ENCODE measurements at regions not wholly inside any gene's neighbourhood (a gene's known extent, or its start where the extent isn't known, plus 50 kb on each side); places are given as distances from the start of the nearest gene placed in this dataset.

- no peak for ATAC-seq (ENCODE audit: low FRiP score in 2 of 2)
- DNase-seq, result no peak
- Histone ChIP-seq H3K36me3 (no peaks in the 10 kb centered on the region), H3K4me3 (no peak overlapping the region), H3K27ac (no peak overlapping the region), H3K27me3 (no peaks in the 10 kb centered on the region), H3K9me3 (no peaks in the 10 kb centered on the region), H3K4me1 (no peaks in the 10 kb centered on the region)
- TF ChIP-seq POLR2AphosphoS5 (IDR thresholded peaks at IDR 0.05) (no peak), POLR2A (IDR thresholded peaks at IDR 0.05) (no peak), EP300 (IDR thresholded peaks at IDR 0.05) (no peak), CTCF (IDR thresholded peaks at IDR 0.05) (no peak)
- WGBS, 2 donors, result 55 to 81% methylated on average over 1 of the region's 1 CpG
Observed at GRCh38 chr2:52918551-52918950, 849.1 kb upstream of the CHAC2 start.

- Histone ChIP-seq H3K9me3 (no peaks in the 10 kb centered on the region), H3K36me3 (no peaks in the 10 kb centered on the region), H3K4me1 (no peaks in the 10 kb centered on the region), H3K4me3 (no peak overlapping the region), H3K27ac (no peak overlapping the region), H3K27me3 (no peaks in the 10 kb centered on the region)
- DNase-seq (no peak), ATAC-seq (ENCODE audit: low FRiP score in 2 of 2) (no peak)
- no peak for TF ChIP-seq EP300 (IDR thresholded peaks at IDR 0.05)
- TF ChIP-seq POLR2AphosphoS5 (IDR thresholded peaks at IDR 0.05), result no peak
- TF ChIP-seq POLR2A (IDR thresholded peaks at IDR 0.05), result no peak
- TF ChIP-seq CTCF (IDR thresholded peaks at IDR 0.05), result no peak
- 39 to 47% methylated on average over 3 of the region's 3 CpGs for WGBS, 2 donors
Observed at GRCh38 chr2:52916981-52917380, 850.6 kb upstream of the CHAC2 start.

GRCh38 chr2:52904355-52904891 is 863.2 kb upstream of the CHAC2 start:
- Histone ChIP-seq H3K27ac (no peak overlapping the region), H3K27me3 (no peaks in the 10 kb centered on the region), H3K4me1 (no peaks in the 10 kb centered on the region), H3K36me3 (no peaks in the 10 kb centered on the region), H3K9me3 (no peaks in the 10 kb centered on the region), H3K4me3 (no peak overlapping the region)
- TF ChIP-seq CTCF (IDR thresholded peaks at IDR 0.05) (no peak), POLR2A (IDR thresholded peaks at IDR 0.05) (no peak), POLR2AphosphoS5 (IDR thresholded peaks at IDR 0.05) (no peak), EP300 (IDR thresholded peaks at IDR 0.05) (no peak)
- DNase-seq (no peak), ATAC-seq (ENCODE audit: low FRiP score in 2 of 2) (no peak)
- WGBS, 2 donors, result 25 to 33% methylated on average over 1 of the region's 1 CpG

- Histone ChIP-seq H3K27ac (no peak overlapping the region), H3K36me3 (no peaks in the 10 kb centered on the region), H3K27me3 (no peaks in the 10 kb centered on the region), H3K9me3 (peaks cover 0 to 19% (median 2%) of the 10 kb centered on the region in 4 donors), H3K4me3 (no peak overlapping the region), H3K4me1 (no peaks in the 10 kb centered on the region)
- TF ChIP-seq CTCF (IDR thresholded peaks at IDR 0.05) (no peak), POLR2A (IDR thresholded peaks at IDR 0.05) (no peak), POLR2AphosphoS5 (IDR thresholded peaks at IDR 0.05) (no peak), EP300 (IDR thresholded peaks at IDR 0.05) (no peak)
- 81 to 88% methylated on average over 2 of the region's 2 CpGs for WGBS, 2 donors
- no peak for DNase-seq
- no peak for ATAC-seq (ENCODE audit: low FRiP score in 2 of 2)
Observed at GRCh38 chr2:52897511-52898044, 870.0 kb upstream of the CHAC2 start.

- DNase-seq (no peak), ATAC-seq (ENCODE audit: low FRiP score in 2 of 2) (no peak)
- no peaks in the 10 kb centered on the region for H3K36me3 ChIP-seq
- peaks cover 0 to 24% (median 2%) of the 10 kb centered on the region in 4 donors for H3K9me3 ChIP-seq
- no peaks in the 10 kb centered on the region for H3K27me3 ChIP-seq
- H3K27ac ChIP-seq, result no peak overlapping the region
- 74 to 82% methylated on average over 4 of the region's 4 CpGs for WGBS, 2 donors
- H3K4me3 ChIP-seq, result no peak overlapping the region
- H3K4me1 ChIP-seq, result no peaks in the 10 kb centered on the region
- TF ChIP-seq CTCF (IDR thresholded peaks at IDR 0.05), result no peak
- no peak for TF ChIP-seq POLR2AphosphoS5 (IDR thresholded peaks at IDR 0.05)
- no peak for TF ChIP-seq POLR2A (IDR thresholded peaks at IDR 0.05)
- TF ChIP-seq EP300 (IDR thresholded peaks at IDR 0.05), result no peak
Observed at GRCh38 chr2:52895726-52896340, 871.8 kb upstream of the CHAC2 start.
